ENCODE measurements at regions not wholly inside any gene's neighbourhood (a gene's known extent, or its start where the extent isn't known, plus 50 kb on each side); places are given as distances from the start of the nearest gene placed in this dataset.

DNA sequence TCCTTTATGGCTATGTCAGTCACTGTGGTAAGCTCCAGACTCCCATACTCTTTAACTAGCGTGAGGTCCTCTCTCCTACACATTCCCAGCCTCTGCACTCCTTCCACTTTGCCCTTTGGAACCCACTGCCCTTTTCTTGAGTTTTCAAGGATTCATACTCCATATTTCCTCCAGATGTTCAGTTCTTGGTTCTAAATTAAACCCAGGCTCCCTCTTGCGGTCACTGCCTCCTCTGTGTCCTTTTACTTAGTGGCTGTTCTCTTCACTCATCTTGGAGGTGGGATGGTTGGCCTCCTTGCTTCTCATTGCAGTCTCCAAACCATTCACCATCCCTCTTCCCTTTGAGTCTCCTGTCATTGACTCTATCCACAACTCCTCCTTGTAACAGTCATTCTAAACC is 208.1 kb downstream of the TGFB2 start:
- in situ Hi-C loops (cut with HindIII; ENCODE audit: low sequenced_read_pairs), result no loop called here
- TF ChIP-seq, protein P1, sequence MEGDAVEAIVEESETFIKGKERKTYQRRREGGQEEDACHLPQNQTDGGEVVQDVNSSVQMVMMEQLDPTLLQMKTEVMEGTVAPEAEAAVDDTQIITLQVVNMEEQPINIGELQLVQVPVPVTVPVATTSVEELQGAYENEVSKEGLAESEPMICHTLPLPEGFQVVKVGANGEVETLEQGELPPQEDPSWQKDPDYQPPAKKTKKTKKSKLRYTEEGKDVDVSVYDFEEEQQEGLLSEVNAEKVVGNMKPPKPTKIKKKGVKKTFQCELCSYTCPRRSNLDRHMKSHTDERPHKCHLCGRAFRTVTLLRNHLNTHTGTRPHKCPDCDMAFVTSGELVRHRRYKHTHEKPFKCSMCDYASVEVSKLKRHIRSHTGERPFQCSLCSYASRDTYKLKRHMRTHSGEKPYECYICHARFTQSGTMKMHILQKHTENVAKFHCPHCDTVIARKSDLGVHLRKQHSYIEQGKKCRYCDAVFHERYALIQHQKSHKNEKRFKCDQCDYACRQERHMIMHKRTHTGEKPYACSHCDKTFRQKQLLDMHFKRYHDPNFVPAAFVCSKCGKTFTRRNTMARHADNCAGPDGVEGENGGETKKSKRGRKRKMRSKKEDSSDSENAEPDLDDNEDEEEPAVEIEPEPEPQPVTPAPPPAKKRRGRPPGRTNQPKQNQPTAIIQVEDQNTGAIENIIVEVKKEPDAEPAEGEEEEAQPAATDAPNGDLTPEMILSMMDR (IDR thresholded peaks at IDR 0.05; ENCODE audit: low read depth, low read length), result peak; percentile 25
- H3K4me3 ChIP-seq (ENCODE audit: low read depth, low read length), result no peak overlapping the region
- no peak for DNase-seq (ENCODE audit: low read depth, low spot score)

DNA sequence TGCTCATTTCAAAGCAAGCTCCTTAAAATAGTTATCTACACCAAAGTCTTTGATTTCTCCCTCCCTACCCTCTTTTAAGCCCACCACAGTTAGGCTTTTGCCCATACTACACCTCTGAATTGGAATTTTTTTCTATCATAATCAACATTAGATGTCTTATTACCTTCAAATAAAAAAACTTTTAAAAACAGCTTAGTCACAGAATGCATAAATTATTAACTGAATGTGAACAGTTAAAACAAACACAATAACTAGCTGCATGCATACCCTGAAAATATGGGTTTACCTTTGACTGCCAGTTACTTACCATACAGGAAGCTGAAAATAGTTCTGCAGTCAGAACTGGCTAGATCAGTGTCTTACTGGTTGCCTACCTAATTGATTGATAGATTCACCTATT is 210.9 kb downstream of the TGFB2 start:
- DNase-seq (ENCODE audit: low read depth, low spot score), result no peak
- in situ Hi-C loops (cut with HindIII; ENCODE audit: low sequenced_read_pairs), result no loop called here
- H3K4me3 ChIP-seq (ENCODE audit: low read depth, low read length), result no peak overlapping the region
- TF ChIP-seq, protein P1 (IDR thresholded peaks at IDR 0.05; ENCODE audit: low read depth, low read length), result no peak

- TF ChIP-seq, protein P1 (IDR thresholded peaks at IDR 0.05; ENCODE audit: low read depth, low read length), result no peak
- no peak overlapping the region for H3K4me3 ChIP-seq (ENCODE audit: low read depth, low read length)
- peak; percentile 59 for DNase-seq (ENCODE audit: low read depth, low spot score)
- in situ Hi-C loops (cut with HindIII; ENCODE audit: low sequenced_read_pairs), result no loop called here
These were observed 212.6 kb downstream of the TGFB2 start for GRCh38 chr1:218557731-218558130.

- in situ Hi-C loops (cut with HindIII; ENCODE audit: low sequenced_read_pairs), result no loop called here
- no peak overlapping the region for H3K4me3 ChIP-seq (ENCODE audit: low read depth, low read length)
- no peak for DNase-seq (ENCODE audit: low read depth, low spot score)
- TF ChIP-seq, protein P1 (IDR thresholded peaks at IDR 0.05; ENCODE audit: low read depth, low read length), result no peak
These were observed 213.2 kb downstream of the TGFB2 start for GRCh38 chr1:218558271-218558810.

- H3K4me3 ChIP-seq (ENCODE audit: low read depth, low read length), result no peak overlapping the region
- in situ Hi-C loops (cut with HindIII; ENCODE audit: low sequenced_read_pairs), result no loop called here
- TF ChIP-seq, protein P1 (IDR thresholded peaks at IDR 0.05; ENCODE audit: low read depth, low read length), result no peak
- DNase-seq (ENCODE audit: low read depth, low spot score), result no peak
These were observed 220.2 kb downstream of the TGFB2 start for GRCh38 chr1:218565377-218565776.

GRCh38 chr1:218568962-218569550 is 223.9 kb downstream of the TGFB2 start:
- DNase-seq (ENCODE audit: low read depth, low spot score), result no peak
- no peak overlapping the region for H3K4me3 ChIP-seq (ENCODE audit: low read depth, low read length)
- in situ Hi-C loops (cut with HindIII; ENCODE audit: low sequenced_read_pairs), result no loop called here
- TF ChIP-seq, protein P1 (IDR thresholded peaks at IDR 0.05; ENCODE audit: low read depth, low read length), result no peak

Measured in astrocyte of the spinal cord (primary cell).